Mucosa of gallbladder (tissue), 1 donor: ENCODE measurements at regions not wholly inside any gene's neighbourhood (a gene's known extent, or its start where the extent isn't known, plus 50 kb on each side); places are given as distances from the start of the nearest gene placed in this dataset.

ENCODE experiments used
- DNase-seq: peaks from one replicate; pipeline ENCODE4 v3.0.0-alpha.2; 2020; ENCODE audit warnings: low spot score
- donor health status: DM: no; HTN: no; CAD: no.

GRCh38 chr2:146807568-146808168 lies 1037.2 kb upstream of the ACVR2A start:
- DNase-seq = no peak

- no peak for DNase-seq
These were observed 1038.3 kb upstream of the ACVR2A start for GRCh38 chr2:146806364-146807005.

GRCh38 chr2:146804288-146804687 lies 1040.5 kb upstream of the ACVR2A start:
- DNase-seq = no peak

- no peak for DNase-seq
These were observed 1042.9 kb upstream of the ACVR2A start for GRCh38 chr2:146801886-146802285.

- DNase-seq = no peak
These were observed 1058.4 kb upstream of the ACVR2A start for GRCh38 chr2:146786396-146786795.

GRCh38 chr2:146785101-146785500 lies 1059.7 kb upstream of the ACVR2A start:
- no peak for DNase-seq

GRCh38 chr2:146784602-146785001 lies 1060.2 kb upstream of the ACVR2A start:
- DNase-seq = no peak

- DNase-seq = no peak
These were observed 1067.6 kb upstream of the ACVR2A start for GRCh38 chr2:146777181-146777580.

GRCh38 chr2:146776596-146776995 lies 1068.2 kb upstream of the ACVR2A start:
- DNase-seq = no peak

- DNase-seq = no peak
These were observed 1073.3 kb upstream of the ACVR2A start for GRCh38 chr2:146771531-146771930.

GRCh38 chr2:146764301-146764700 lies 1080.5 kb upstream of the ACVR2A start:
- DNase-seq = no peak

- DNase-seq = no peak
These were observed 1082.0 kb upstream of the ACVR2A start for GRCh38 chr2:146762786-146763185.

GRCh38 chr2:146754606-146755005 lies 1090.2 kb upstream of the ACVR2A start:
- no peak for DNase-seq

GRCh38 chr2:146748046-146748445 lies 1096.8 kb upstream of the ACVR2A start:
- no peak for DNase-seq

GRCh38 chr2:146741260-146741659 lies 1103.6 kb upstream of the ACVR2A start:
- no peak for DNase-seq

- no peak for DNase-seq
These were observed 1110.0 kb upstream of the ACVR2A start for GRCh38 chr2:146734821-146735190.

GRCh38 chr2:146734042-146734820 lies 1110.6 kb upstream of the ACVR2A start:
- no peak for DNase-seq

GRCh38 chr2:146730882-146731281 lies 1113.9 kb upstream of the ACVR2A start:
- DNase-seq = no peak

GRCh38 chr2:146721486-146721885 lies 1123.3 kb upstream of the ACVR2A start:
- DNase-seq = no peak

- DNase-seq = no peak
These were observed 1124.7 kb upstream of the ACVR2A start for GRCh38 chr2:146720170-146720569.

GRCh38 chr2:146716591-146716990 lies 1128.2 kb upstream of the ACVR2A start:
- no peak for DNase-seq

- no peak for DNase-seq
These were observed 1135.8 kb upstream of the ACVR2A start for GRCh38 chr2:146709004-146709403.

- DNase-seq = no peak
These were observed 1143.6 kb upstream of the ACVR2A start for GRCh38 chr2:146701183-146701582.
